ENCODE measurements at regions not wholly inside any gene's neighbourhood (a gene's known extent, or its start where the extent isn't known, plus 50 kb on each side); places are given as distances from the start of the nearest gene placed in this dataset.

DNA sequence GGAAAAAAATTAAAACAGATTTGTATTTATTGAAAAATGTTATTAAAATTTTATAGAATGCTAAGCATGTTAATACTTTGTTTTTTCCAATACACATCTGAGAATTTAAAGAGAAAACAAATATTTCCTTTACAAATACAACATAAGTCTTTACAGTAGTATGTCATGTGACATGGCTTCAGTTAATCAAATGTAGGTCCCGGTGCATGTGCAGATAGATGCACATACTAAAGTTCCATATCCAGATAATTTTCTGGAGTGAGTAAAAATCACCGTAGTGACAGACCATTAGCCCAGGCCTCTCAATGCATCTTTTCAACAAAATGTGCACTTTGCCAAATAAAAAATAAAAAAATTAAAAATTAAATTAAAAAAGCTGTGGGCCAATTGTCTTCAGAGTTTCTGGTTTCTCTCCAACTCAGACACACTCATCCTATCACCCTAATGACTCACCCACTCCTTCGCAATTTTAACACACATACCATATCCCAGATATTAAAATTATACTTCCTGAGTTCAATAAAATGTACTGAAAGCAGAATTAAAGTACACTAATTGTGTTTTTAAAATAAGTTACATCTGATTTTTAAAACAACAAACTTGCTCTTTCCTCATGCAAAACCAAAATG, 508.1 kb downstream of the NR2F1-AS1 start:
- CTCF ChIA-PET: no interaction called here
- TF ChIP-seq, protein P1, sequence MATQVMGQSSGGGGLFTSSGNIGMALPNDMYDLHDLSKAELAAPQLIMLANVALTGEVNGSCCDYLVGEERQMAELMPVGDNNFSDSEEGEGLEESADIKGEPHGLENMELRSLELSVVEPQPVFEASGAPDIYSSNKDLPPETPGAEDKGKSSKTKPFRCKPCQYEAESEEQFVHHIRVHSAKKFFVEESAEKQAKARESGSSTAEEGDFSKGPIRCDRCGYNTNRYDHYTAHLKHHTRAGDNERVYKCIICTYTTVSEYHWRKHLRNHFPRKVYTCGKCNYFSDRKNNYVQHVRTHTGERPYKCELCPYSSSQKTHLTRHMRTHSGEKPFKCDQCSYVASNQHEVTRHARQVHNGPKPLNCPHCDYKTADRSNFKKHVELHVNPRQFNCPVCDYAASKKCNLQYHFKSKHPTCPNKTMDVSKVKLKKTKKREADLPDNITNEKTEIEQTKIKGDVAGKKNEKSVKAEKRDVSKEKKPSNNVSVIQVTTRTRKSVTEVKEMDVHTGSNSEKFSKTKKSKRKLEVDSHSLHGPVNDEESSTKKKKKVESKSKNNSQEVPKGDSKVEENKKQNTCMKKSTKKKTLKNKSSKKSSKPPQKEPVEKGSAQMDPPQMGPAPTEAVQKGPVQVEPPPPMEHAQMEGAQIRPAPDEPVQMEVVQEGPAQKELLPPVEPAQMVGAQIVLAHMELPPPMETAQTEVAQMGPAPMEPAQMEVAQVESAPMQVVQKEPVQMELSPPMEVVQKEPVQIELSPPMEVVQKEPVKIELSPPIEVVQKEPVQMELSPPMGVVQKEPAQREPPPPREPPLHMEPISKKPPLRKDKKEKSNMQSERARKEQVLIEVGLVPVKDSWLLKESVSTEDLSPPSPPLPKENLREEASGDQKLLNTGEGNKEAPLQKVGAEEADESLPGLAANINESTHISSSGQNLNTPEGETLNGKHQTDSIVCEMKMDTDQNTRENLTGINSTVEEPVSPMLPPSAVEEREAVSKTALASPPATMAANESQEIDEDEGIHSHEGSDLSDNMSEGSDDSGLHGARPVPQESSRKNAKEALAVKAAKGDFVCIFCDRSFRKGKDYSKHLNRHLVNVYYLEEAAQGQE (IDR thresholded peaks at IDR 0.05; ENCODE audit: insufficient read depth in 1 of 2, low read depth in 2 of 2, low read length in 1 of 2): no peak
- TF ChIP-seq SIN3A (IDR thresholded peaks at IDR 0.05; ENCODE audit: borderline replicate concordance, insufficient read depth, low read depth, low read length): no peak
- TF ChIP-seq, protein P2, sequence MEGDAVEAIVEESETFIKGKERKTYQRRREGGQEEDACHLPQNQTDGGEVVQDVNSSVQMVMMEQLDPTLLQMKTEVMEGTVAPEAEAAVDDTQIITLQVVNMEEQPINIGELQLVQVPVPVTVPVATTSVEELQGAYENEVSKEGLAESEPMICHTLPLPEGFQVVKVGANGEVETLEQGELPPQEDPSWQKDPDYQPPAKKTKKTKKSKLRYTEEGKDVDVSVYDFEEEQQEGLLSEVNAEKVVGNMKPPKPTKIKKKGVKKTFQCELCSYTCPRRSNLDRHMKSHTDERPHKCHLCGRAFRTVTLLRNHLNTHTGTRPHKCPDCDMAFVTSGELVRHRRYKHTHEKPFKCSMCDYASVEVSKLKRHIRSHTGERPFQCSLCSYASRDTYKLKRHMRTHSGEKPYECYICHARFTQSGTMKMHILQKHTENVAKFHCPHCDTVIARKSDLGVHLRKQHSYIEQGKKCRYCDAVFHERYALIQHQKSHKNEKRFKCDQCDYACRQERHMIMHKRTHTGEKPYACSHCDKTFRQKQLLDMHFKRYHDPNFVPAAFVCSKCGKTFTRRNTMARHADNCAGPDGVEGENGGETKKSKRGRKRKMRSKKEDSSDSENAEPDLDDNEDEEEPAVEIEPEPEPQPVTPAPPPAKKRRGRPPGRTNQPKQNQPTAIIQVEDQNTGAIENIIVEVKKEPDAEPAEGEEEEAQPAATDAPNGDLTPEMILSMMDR (IDR thresholded peaks at IDR 0.05): no peak
- TF ChIP-seq TCF7L2 (IDR thresholded peaks at IDR 0.05; ENCODE audit: low read depth, low read length): no peak
- TF ChIP-seq POLR2AphosphoS5 (IDR thresholded peaks at IDR 0.05; ENCODE audit: low read depth, low read length): no peak
- POLR2A ChIA-PET: no interaction called here
- H3K36me3 ChIP-seq (ENCODE audit: control insufficient read depth, insufficient read depth, low read length): no peaks in the 10 kb centered on the region; the same call in 1 of the 2 replicates
- intact Hi-C loops (cut with micrococcal nuclease; ENCODE audit: unreplicated experiment) (loop anchor here (10.0 kb wide), 2 partner anchors 138 to 518 kb away; no protein-coding TSS in a partner anchor), in situ Hi-C loops (cut with HindIII; ENCODE audit: low pct_unique_long_range_greater_than_20kb, low sequenced_read_pairs) (no loop called here)
- no peaks in the 10 kb centered on the region for H3K27me3 ChIP-seq (ENCODE audit: control insufficient read depth, insufficient read depth, low read length)
- no TSS peak for BruUV-seq (replicated peaks)
- no peak for DNase-seq (ENCODE audit: low read depth, low spot score)
- peaks cover 4% of the 10 kb centered on the region; the same call in 1 of the 2 replicates for H3K4me1 ChIP-seq (ENCODE audit: control insufficient read depth, insufficient read depth, low read length)
- no peak for ATAC-seq
- peak overlapping the region; percentile 37; the same call in 1 of the 2 replicates for H3K27ac ChIP-seq (ENCODE audit: low read length)
- H3K9me3 ChIP-seq (ENCODE audit: control insufficient read depth, insufficient read depth, low read depth, low read length): peaks cover 20% of the 10 kb centered on the region; the same call in 1 of the 2 replicates
- no peak overlapping the region for H3K4me3 ChIP-seq (ENCODE audit: low read depth in 2 of 2, low read length in 2 of 2)

DNA sequence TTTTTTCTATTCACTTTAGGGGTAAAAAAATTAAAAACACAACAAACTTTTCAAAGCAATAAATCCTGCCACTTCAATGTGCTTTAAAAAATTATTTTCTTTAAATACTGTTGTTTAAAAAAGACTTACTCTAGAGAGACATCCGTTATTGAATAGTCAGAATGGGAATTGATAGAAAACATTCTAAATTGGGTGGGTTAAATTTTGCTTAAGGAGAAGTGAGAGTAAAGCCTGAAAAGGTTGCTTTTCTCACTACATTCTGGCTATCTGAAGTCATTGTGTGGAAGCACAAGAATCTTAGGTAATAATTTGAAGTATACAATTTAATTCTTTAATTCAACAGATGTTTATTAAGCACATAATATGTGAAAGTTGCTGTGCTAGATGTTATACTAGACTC, 509.3 kb downstream of the NR2F1-AS1 start:
- H3K4me3 ChIP-seq (ENCODE audit: low read depth in 2 of 2, low read length in 2 of 2): no peak overlapping the region
- BruUV-seq (replicated peaks): no TSS peak
- peak overlapping the region; percentile 64; the same call in 1 of the 2 replicates for H3K27ac ChIP-seq (ENCODE audit: low read length)
- H3K27me3 ChIP-seq (ENCODE audit: control insufficient read depth, insufficient read depth, low read length): no peaks in the 10 kb centered on the region
- H3K36me3 ChIP-seq (ENCODE audit: control insufficient read depth, insufficient read depth, low read length): no peaks in the 10 kb centered on the region; the same call in 1 of the 2 replicates
- intact Hi-C loops (cut with micrococcal nuclease; ENCODE audit: unreplicated experiment) (loop anchor here (10.0 kb wide), 2 partner anchors 137 to 517 kb away; no protein-coding TSS in a partner anchor), in situ Hi-C loops (cut with HindIII; ENCODE audit: low pct_unique_long_range_greater_than_20kb, low sequenced_read_pairs) (no loop called here)
- peaks cover 20% of the 10 kb centered on the region; the same call in 1 of the 2 replicates for H3K9me3 ChIP-seq (ENCODE audit: control insufficient read depth, insufficient read depth, low read depth, low read length)
- ChIA-PET CTCF (no interaction called here), POLR2A (no interaction called here)
- DNase-seq (ENCODE audit: low read depth, low spot score) (no peak), ATAC-seq (no peak)
- no peak for TF ChIP-seq SIN3A (IDR thresholded peaks at IDR 0.05; ENCODE audit: borderline replicate concordance, insufficient read depth, low read depth, low read length)
- no peak for TF ChIP-seq TCF7L2 (IDR thresholded peaks at IDR 0.05; ENCODE audit: low read depth, low read length)
- TF ChIP-seq, protein P2 (IDR thresholded peaks at IDR 0.05): no peak
- no peak for TF ChIP-seq POLR2AphosphoS5 (IDR thresholded peaks at IDR 0.05; ENCODE audit: low read depth, low read length)
- TF ChIP-seq, protein P1 (IDR thresholded peaks at IDR 0.05; ENCODE audit: insufficient read depth in 1 of 2, low read depth in 2 of 2, low read length in 1 of 2): no peak
- no peaks in the 10 kb centered on the region for H3K4me1 ChIP-seq (ENCODE audit: control insufficient read depth, insufficient read depth, low read length)
